GM06990 (cell line): ENCODE measurements at regions not wholly inside any gene's neighbourhood (a gene's known extent, or its start where the extent isn't known, plus 50 kb on each side); places are given as distances from the start of the nearest gene placed in this dataset.

ENCODE experiments used
- DNase-seq: peaks from one replicate; pipeline ENCODE4 v3.0.0-alpha.2; 2011; ENCODE audit not compliant: insufficient read length; ENCODE audit errors: extremely low read depth
- H3K27me3 ChIP-seq: replicated peaks from 2 replicates; pipeline ENCODE4 v1.6.0; 2011; ENCODE audit warnings: low read length; ENCODE audit not compliant: control insufficient read depth, insufficient read depth
- H3K36me3 ChIP-seq: 2 replicates; pipeline ENCODE4 v1.5.1; 2011; ENCODE audit warnings: low read length; ENCODE audit not compliant: control insufficient read depth, insufficient read depth
- H3K4me3 ChIP-seq: replicated peaks from 2 replicates; pipeline ENCODE4 v1.5.1; 2011; ENCODE audit warnings: low read depth, mild to moderate bottlenecking, control low read depth, low read length
- TF ChIP-seq, protein P1 (sequence below): IDR thresholded peaks from 2 replicates; pipeline ENCODE4 v1.5.1; 2011; ENCODE audit warnings: low read length, control low read depth, mild to moderate bottlenecking, inconsistent platforms; ENCODE audit not compliant: insufficient read depth, poor library complexity, severe bottlenecking

DNA sequence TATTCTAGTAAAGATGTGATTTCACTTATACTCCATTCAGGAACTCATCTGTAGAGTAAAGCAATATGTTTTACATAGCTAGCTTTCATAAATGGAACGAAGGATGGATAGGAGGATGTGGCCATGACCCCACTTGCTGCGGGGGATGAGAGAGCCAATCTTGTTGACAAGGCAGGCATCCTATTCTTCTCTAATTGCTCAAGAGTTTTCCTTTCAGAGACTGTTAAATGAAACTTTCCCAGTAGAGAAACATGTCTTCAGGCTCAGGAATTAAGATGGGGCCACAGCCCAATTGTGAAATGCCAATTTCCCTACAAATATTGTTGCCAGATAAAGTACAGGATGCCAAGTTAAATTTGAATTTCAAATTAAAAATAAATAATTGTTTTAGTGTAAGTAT lies 196.2 kb upstream of the TUT7 start:
- TF ChIP-seq, protein P1, sequence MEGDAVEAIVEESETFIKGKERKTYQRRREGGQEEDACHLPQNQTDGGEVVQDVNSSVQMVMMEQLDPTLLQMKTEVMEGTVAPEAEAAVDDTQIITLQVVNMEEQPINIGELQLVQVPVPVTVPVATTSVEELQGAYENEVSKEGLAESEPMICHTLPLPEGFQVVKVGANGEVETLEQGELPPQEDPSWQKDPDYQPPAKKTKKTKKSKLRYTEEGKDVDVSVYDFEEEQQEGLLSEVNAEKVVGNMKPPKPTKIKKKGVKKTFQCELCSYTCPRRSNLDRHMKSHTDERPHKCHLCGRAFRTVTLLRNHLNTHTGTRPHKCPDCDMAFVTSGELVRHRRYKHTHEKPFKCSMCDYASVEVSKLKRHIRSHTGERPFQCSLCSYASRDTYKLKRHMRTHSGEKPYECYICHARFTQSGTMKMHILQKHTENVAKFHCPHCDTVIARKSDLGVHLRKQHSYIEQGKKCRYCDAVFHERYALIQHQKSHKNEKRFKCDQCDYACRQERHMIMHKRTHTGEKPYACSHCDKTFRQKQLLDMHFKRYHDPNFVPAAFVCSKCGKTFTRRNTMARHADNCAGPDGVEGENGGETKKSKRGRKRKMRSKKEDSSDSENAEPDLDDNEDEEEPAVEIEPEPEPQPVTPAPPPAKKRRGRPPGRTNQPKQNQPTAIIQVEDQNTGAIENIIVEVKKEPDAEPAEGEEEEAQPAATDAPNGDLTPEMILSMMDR, result no peak
- no peaks in the 10 kb centered on the region for H3K27me3 ChIP-seq

DNA sequence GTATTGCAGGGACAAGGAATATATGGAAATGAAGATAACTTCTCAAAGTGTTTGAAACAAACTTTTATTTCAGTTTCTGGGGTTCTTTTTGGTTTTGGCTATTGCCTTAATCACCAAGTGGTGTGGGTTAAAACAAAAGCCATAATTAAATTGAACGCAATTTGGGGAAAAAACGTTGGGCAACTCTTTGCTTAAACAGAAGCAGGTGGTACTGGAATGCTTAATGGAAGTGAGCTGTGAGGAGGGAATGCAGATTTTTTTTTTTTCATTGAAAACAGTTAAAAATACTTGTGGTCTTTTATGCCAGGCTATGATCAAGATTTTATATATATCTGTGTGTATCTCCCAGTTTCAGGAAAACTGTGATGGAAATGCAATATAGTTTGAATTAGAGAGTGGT lies 195.7 kb upstream of the TUT7 start:
- Histone ChIP-seq H3K27me3 (no peaks in the 10 kb centered on the region), H3K4me3 (no peak overlapping the region), H3K36me3 (no peaks in the 10 kb centered on the region)
- no peak for DNase-seq
- TF ChIP-seq, protein P1, result no peak

More for the DNA sequence above, 196.2 kb upstream of the TUT7 start:
- no peaks in the 10 kb centered on the region for H3K36me3 ChIP-seq
- no peak for DNase-seq
- no peak overlapping the region for H3K4me3 ChIP-seq

DNA sequence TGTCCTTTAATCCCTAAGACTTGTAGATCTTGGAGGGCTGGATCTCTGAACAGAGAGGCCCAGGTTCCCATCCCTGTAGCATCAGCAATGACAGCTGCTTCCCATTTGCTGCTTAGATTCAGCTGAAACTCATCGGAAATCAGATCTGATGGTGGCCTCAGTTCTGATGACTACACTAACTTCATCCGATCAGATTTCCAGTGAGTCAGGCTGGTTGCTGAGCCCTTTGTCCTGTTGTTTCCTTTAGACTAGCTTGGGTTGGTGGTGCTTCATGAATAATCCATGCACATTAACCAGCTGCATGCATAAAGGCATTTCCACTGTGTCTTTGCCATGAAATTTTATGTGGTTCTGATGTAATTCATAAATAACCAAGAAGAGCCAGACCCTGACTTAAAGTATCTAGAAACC lies 195.2 kb upstream of the TUT7 start:
- no peak for DNase-seq
- H3K27me3 ChIP-seq, result no peaks in the 10 kb centered on the region
- TF ChIP-seq, protein P1, result no peak
- H3K4me3 ChIP-seq, result no peak overlapping the region
- no peaks in the 10 kb centered on the region for H3K36me3 ChIP-seq

DNA sequence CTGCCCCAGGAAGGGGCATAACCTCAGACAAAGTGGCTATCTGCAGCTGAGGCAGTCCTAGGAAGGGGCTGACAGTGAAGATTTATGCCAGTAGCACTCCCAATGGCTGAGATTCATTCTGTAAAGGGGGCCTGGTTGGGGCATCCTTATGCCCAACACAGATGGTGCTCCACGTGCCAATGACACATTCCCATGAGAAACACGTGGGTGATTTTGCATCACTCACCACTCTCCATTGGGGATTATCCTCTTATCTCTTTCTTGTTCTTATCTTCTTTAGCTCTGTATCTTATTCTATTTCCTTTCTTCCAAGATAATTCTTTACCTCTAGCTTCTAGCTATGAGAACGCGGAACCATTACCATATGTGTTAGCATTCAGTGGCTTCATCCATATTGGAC lies 194.0 kb upstream of the TUT7 start:
- Histone ChIP-seq H3K36me3 (no peaks in the 10 kb centered on the region), H3K4me3 (no peak overlapping the region), H3K27me3 (no peaks in the 10 kb centered on the region)
- DNase-seq, result no peak
- TF ChIP-seq, protein P1, result no peak

DNA sequence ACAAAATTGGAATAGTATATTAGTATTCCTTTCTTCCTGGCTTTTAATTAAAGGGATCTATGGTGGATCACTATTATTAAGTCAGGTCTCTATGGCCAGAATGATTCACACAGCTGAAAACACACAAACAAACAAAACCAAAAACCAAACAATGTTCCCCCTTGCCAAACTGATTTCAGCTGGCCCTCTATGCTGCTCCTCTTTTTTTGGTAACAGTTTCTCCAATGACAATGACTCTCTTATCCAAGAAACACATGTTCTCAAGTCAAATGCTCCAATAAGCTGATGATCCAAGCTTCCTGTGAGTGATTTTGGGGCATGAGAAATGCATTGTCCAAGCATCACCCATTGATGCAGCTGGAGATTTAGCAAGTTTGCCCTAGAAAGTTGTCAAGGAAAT lies 193.4 kb upstream of the TUT7 start:
- Histone ChIP-seq H3K27me3 (no peaks in the 10 kb centered on the region), H3K4me3 (no peak overlapping the region), H3K36me3 (no peaks in the 10 kb centered on the region)
- TF ChIP-seq, protein P1, result no peak
- no peak for DNase-seq

DNA sequence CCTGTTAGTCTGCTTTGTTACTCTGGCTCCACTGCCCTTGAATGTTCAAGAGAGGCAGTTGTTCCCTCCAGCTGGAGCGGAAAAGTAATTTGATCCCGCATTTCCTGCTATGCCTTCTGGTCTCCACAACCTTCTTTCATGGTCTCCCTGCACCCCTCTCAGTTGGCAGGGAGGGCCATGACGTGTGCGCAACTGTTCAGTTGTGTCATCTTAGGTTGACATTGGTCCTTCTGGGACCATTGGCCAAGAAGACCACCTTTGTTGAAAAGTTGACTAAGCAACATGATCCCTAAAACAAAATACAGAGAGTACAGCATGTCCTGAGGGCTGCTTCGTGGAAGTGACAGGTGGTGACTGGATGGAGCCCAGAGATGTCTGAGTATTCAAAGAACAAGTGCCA lies 192.5 kb upstream of the TUT7 start:
- TF ChIP-seq, protein P1, result no peak
- DNase-seq, result no peak

More for the DNA sequence above, 192.5 kb upstream of the TUT7 start:
- H3K27me3 ChIP-seq, result no peaks in the 10 kb centered on the region
- no peak overlapping the region for H3K4me3 ChIP-seq
- no peaks in the 10 kb centered on the region for H3K36me3 ChIP-seq
